ENCODE measurements at regions not wholly inside any gene's neighbourhood (a gene's known extent, or its start where the extent isn't known, plus 50 kb on each side); places are given as distances from the start of the nearest gene placed in this dataset.

GRCh38 chr20:6852478-6852877 lies 85.0 kb downstream of the BMP2 start:
- Histone ChIP-seq H2AFZ (ENCODE audit: low read length) (no peak overlapping the region), H3K79me2 (ENCODE audit: insufficient read depth, low read length) (no peaks in the 10 kb centered on the region), H3K4me2 (ENCODE audit: low read depth, low read length) (no peak overlapping the region), H3K4me3 (replicated peaks in 1 of 3; ENCODE audit: insufficient read depth in 1 of 3, low read depth in 2 of 3, low read length in 3 of 3) (no peak overlapping the region), H3K27me3 (ENCODE audit: control insufficient read depth in 1 of 2, insufficient read depth in 2 of 2, low read length in 2 of 2) (no peaks in the 10 kb centered on the region), H4K20me1 (ENCODE audit: insufficient read depth, low read length) (no peaks in the 10 kb centered on the region), H3K4me1 (ENCODE audit: insufficient read depth, low read length) (no peaks in the 10 kb centered on the region), H3K27ac (ENCODE audit: extremely low read length, insufficient read depth, low read length) (no peak overlapping the region), H3K9me3 (ENCODE audit: low read length) (no peaks in the 10 kb centered on the region), H3K9ac (ENCODE audit: insufficient read depth, low read depth, low read length) (no peak overlapping the region), H3K36me3 (replicated peaks in 1 of 2; ENCODE audit: control insufficient read depth in 1 of 2, insufficient read depth in 2 of 2, low read length in 2 of 2) (no peaks in the 10 kb centered on the region)
- ChIA-PET POLR2A (no interaction called here), CTCF (ENCODE audit: low intra/inter-chr PET ratio, low total read pairs) (no interaction called here)
- ATAC-seq: no peak
- no peak for TF ChIP-seq ARNT (IDR thresholded peaks at IDR 0.05)
- TF ChIP-seq PBX3 (CRISPR knock-in tag; IDR thresholded peaks at IDR 0.05; ENCODE audit: borderline replicate concordance): no peak
- TF ChIP-seq IKZF4 (CRISPR knock-in tag; IDR thresholded peaks at IDR 0.05; ENCODE audit: borderline replicate concordance, low read depth, not compliant biosample characterization): no peak
- no peak for TF ChIP-seq GZF1 (CRISPR knock-in tag; IDR thresholded peaks at IDR 0.05)
- no peak for TF ChIP-seq IRF9 (CRISPR knock-in tag; IDR thresholded peaks at IDR 0.05; ENCODE audit: borderline replicate concordance)
- TF ChIP-seq HNRNPL (IDR thresholded peaks at IDR 0.05; ENCODE audit: low read depth, low read length): no peak
- TF ChIP-seq ZBED4 (CRISPR knock-in tag; IDR thresholded peaks at IDR 0.05; ENCODE audit: borderline replicate concordance): no peak
- intact Hi-C loops (cut with micrococcal nuclease; ENCODE audit: unreplicated experiment) (no loop called here), in situ Hi-C loops (cut with HindIII; ENCODE audit: extremely low pct_ligation_motif_present, low pct_unique_long_range_greater_than_20kb) (no loop called here)
- BruUV-seq (replicated peaks): no TSS peak
- FAIRE-seq: no peak
- 31% methylated on average over 4 of the region's 4 CpGs for WGBS (ENCODE audit: low lambda C conversion rate)
- no peak for DNase-seq (ENCODE audit: low spot score)
